ENCODE measurements at regions not wholly inside any gene's neighbourhood (a gene's known extent, or its start where the extent isn't known, plus 50 kb on each side); places are given as distances from the start of the nearest gene placed in this dataset.

DNA sequence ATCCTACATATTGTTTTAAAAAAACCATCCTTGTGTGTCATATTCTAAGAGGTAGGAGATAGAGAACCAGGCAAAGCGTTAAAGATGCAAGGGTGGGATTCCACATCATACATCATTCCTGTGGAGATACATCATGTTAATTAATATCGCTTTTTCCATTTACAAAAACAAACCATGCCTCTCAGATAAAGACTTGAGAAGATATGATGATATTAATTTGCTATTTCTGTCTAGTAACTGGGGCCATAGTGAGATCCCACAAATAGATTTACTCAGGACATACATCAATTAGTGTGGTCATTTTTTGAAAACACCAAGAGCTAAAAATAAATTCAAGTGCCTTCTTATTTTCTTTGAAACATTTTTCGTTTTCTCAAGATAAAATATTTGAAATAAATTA, 165.4 kb upstream of the TARS1 start:
- TF ChIP-seq EZH2 (IDR thresholded peaks at IDR 0.05; ENCODE audit: insufficient read depth, poor library complexity, severe bottlenecking) (no peak), EZH2phosphoT487 (IDR thresholded peaks at IDR 0.05; ENCODE audit: insufficient read depth, low read depth) (no peak)
